SU-DHL-6 (cell line): ENCODE measurements at regions not wholly inside any gene's neighbourhood (a gene's known extent, or its start where the extent isn't known, plus 50 kb on each side); places are given as distances from the start of the nearest gene placed in this dataset.

Experiments used
- EZH2phosphoT487 ChIP-seq: fragments of 200-600 bp; sonication (generic), shearing (Covaris generic); conservative IDR thresholded peaks from 2 replicates; pipeline ENCODE4 v1.6.1; 2018; ENCODE audit warnings: mild to moderate bottlenecking, antibody characterized with exemption, low read length, moderate library complexity, mixed read lengths
- TF ChIP-seq, protein P1 (sequence below): fragments of 200-600 bp; sonication (generic); IDR thresholded peaks from one replicate; pipeline ENCODE4 v1.5.1; 2017; ENCODE audit warnings: antibody characterized with exemption, mild to moderate bottlenecking, low read length, moderate library complexity; ENCODE audit not compliant: insufficient read depth, poor library complexity, severe bottlenecking

DNA sequence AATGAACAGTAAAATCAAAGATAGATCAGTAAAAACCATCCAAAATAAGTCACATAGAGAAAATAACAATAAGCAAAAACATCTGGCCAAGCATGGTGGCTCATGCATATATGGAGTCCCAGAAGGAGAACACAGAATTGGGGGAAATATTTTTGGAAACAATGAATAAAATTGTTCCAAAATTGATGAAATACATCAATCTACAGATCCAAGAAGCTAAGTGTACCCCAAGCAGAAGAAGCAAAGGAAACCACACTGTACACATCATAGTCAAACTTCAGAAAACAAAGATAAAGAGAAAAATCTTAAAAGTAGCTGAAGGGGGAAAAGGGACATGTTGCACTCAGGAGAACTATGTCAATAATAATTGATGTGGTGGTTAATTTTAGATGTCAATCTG, 80.4 kb upstream of the RMP24 start:
- TF ChIP-seq, protein P1, sequence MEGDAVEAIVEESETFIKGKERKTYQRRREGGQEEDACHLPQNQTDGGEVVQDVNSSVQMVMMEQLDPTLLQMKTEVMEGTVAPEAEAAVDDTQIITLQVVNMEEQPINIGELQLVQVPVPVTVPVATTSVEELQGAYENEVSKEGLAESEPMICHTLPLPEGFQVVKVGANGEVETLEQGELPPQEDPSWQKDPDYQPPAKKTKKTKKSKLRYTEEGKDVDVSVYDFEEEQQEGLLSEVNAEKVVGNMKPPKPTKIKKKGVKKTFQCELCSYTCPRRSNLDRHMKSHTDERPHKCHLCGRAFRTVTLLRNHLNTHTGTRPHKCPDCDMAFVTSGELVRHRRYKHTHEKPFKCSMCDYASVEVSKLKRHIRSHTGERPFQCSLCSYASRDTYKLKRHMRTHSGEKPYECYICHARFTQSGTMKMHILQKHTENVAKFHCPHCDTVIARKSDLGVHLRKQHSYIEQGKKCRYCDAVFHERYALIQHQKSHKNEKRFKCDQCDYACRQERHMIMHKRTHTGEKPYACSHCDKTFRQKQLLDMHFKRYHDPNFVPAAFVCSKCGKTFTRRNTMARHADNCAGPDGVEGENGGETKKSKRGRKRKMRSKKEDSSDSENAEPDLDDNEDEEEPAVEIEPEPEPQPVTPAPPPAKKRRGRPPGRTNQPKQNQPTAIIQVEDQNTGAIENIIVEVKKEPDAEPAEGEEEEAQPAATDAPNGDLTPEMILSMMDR, result no peak
- TF ChIP-seq EZH2phosphoT487, result no peak
